Spleen (tissue), 7 donors: ENCODE measurements at regions not wholly inside any gene's neighbourhood (a gene's known extent, or its start where the extent isn't known, plus 50 kb on each side); places are given as distances from the start of the nearest gene placed in this dataset.

ENCODE experiments used
- POLR2AphosphoS5 ChIP-seq, 3 donors: sonication (generic); formaldehyde crosslinking; IDR thresholded peaks; one replicate each; pipeline ENCODE4 v1.5.1; 2017; ENCODE audit warnings: antibody characterized with exemption in 3 of 3
- TF ChIP-seq, protein P1 (sequence below), 11 experiments: fragments of 200-600 bp in 7 of 11; fragments of 450-650 bp in 4 of 11; sonication (generic) in 4 of 11; IDR thresholded peaks in 8 of 11; conservative IDR thresholded peaks in 3 of 11; 1 replicate in 7 of 11; 2 replicates in 4 of 11; pipeline versions ENCODE4 v1.4.0 to v1.8.0; 2016 to 2021; ENCODE audit warnings: antibody characterized with exemption in 11 of 11, inconsistent platforms in 4 of 11, mild to moderate bottlenecking in 1 of 11
- donor health status: DM: no; HTN: no; CAD: no; lungs with moderate emphysema.
- donor health status: DM: no; HTN: no; CAD: no.
- donor health status: DM: no; HTN: no; CAD: no.

DNA sequence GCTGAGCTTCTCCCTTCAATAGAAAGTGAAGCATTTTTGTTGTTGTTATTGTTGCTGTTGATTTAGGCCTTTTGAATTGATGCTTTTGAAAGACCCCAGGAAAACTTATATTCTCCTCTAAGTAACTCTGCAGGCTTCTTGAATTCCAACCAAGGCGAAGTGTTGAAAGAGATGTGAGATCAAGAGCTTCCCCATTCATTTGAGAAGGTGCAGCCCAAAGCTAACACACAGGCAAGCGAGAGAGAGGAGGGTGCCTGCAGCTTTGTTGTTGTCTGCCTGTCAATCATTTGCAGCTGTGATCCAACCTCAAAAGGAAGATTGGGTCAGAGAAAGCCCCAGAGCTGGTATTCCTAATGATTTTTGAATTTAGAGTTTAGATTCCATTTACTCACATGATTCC is 963.6 kb upstream of the CNTNAP5 start:
- TF ChIP-seq POLR2AphosphoS5 (IDR thresholded peaks at IDR 0.05): no peak
- TF ChIP-seq, protein P1, sequence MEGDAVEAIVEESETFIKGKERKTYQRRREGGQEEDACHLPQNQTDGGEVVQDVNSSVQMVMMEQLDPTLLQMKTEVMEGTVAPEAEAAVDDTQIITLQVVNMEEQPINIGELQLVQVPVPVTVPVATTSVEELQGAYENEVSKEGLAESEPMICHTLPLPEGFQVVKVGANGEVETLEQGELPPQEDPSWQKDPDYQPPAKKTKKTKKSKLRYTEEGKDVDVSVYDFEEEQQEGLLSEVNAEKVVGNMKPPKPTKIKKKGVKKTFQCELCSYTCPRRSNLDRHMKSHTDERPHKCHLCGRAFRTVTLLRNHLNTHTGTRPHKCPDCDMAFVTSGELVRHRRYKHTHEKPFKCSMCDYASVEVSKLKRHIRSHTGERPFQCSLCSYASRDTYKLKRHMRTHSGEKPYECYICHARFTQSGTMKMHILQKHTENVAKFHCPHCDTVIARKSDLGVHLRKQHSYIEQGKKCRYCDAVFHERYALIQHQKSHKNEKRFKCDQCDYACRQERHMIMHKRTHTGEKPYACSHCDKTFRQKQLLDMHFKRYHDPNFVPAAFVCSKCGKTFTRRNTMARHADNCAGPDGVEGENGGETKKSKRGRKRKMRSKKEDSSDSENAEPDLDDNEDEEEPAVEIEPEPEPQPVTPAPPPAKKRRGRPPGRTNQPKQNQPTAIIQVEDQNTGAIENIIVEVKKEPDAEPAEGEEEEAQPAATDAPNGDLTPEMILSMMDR (IDR thresholded peaks at IDR 0.05 in 8 of 11, conservative IDR thresholded peaks at IDR 0.05 in 3 of 11): no peak
